Upper lobe of left lung (tissue), 4 donors: ENCODE measurements at regions not wholly inside any gene's neighbourhood (a gene's known extent, or its start where the extent isn't known, plus 50 kb on each side); places are given as distances from the start of the nearest gene placed in this dataset.

ENCODE experiments used
- CTCF ChIP-seq, 6 experiments: fragments of 450-650 bp in 4 of 6; fragments of 200-600 bp in 2 of 6; sonication (generic) in 2 of 6; IDR thresholded peaks; one replicate each; pipeline ENCODE4 v1.5.1; 2016 to 2019; ENCODE audit warnings: antibody characterized with exemption in 6 of 6
- POLR2A ChIP-seq, 4 donors: fragments of 450-650 bp; IDR thresholded peaks; one replicate each; pipeline ENCODE4 v1.5.1; 2016 to 2017; ENCODE audit warnings: antibody characterized with exemption in 4 of 4, mild to moderate bottlenecking in 2 of 4
- POLR2AphosphoS5 ChIP-seq, 2 donors: sonication (generic); formaldehyde crosslinking; IDR thresholded peaks; one replicate each; pipeline ENCODE4 v1.5.1; 2017; ENCODE audit warnings: antibody characterized with exemption in 2 of 2

- no peak for TF ChIP-seq POLR2A (IDR thresholded peaks at IDR 0.05)
- no peak for TF ChIP-seq CTCF (IDR thresholded peaks at IDR 0.05)
- TF ChIP-seq POLR2AphosphoS5 (IDR thresholded peaks at IDR 0.05) = no peak
These were observed 146.3 kb upstream of the RGMA start for GRCh38 chr15:93235269-93235668.
